ENCODE measurements at regions not wholly inside any gene's neighbourhood (a gene's known extent, or its start where the extent isn't known, plus 50 kb on each side); places are given as distances from the start of the nearest gene placed in this dataset.

- Histone ChIP-seq H3K27me3 (no peaks in the 10 kb centered on the region), H3K9me3 (no peaks in the 10 kb centered on the region), H3K36me3 (no peaks in the 10 kb centered on the region), H3K4me3 (no peak overlapping the region), H3K4me1 (peaks cover 0 to 8% (median 0%) of the 10 kb centered on the region in 9 donors), H3K27ac (no peak overlapping the region)
- TF ChIP-seq CTCF (IDR thresholded peaks at IDR 0.05): no peak
- intact Hi-C loops (cut with DNase I): no loop called here
- no peak for ATAC-seq
- WGBS, 2 donors: 90 to 93% methylated on average over 4 of the region's 4 CpGs
- no peak for DNase-seq
Measured at GRCh38 chr4:17182888-17183287, 284.4 kb upstream of the LDB2 start.

GRCh38 chr4:17174751-17175150, 276.3 kb upstream of the LDB2 start:
- peaks cover 0 to 5% (median 0%) of the 10 kb centered on the region in 9 donors for H3K4me1 ChIP-seq
- H3K36me3 ChIP-seq: no peaks in the 10 kb centered on the region
- no peaks in the 10 kb centered on the region for H3K9me3 ChIP-seq
- TF ChIP-seq CTCF (IDR thresholded peaks at IDR 0.05): no peak
- no peak overlapping the region for H3K4me3 ChIP-seq
- ATAC-seq: peak in 1 of 8 donors; percentile 51
- DNase-seq: no peak
- intact Hi-C loops (cut with DNase I): loop anchor here in 5 of 10 donors (5.0 to 10.0 kb wide), 2 partner anchors 148 to 150 kb away; no protein-coding TSS in a partner anchor
- H3K27me3 ChIP-seq: no peaks in the 10 kb centered on the region
- no peak overlapping the region for H3K27ac ChIP-seq

GRCh38 chr4:17173300-17173699, 274.9 kb upstream of the LDB2 start:
- Histone ChIP-seq H3K36me3 (no peaks in the 10 kb centered on the region), H3K4me1 (peaks cover 0 to 14% (median 1%) of the 10 kb centered on the region in 9 donors), H3K27ac (no peak overlapping the region), H3K4me3 (no peak overlapping the region), H3K27me3 (no peaks in the 10 kb centered on the region), H3K9me3 (no peaks in the 10 kb centered on the region)
- DNase-seq (no peak), ATAC-seq (peak in 5 of 8 donors; percentile 44 to 74 (median 51))
- 53 to 54% methylated on average over 5 of the region's 5 CpGs for WGBS, 2 donors
- TF ChIP-seq CTCF (IDR thresholded peaks at IDR 0.05): peak in 7 of 9 donors; percentile 35 to 60 (median 42)
- intact Hi-C loops (cut with DNase I): loop anchor here in 6 of 10 donors (2.0 to 10.0 kb wide), 3 partner anchors 149 to 154 kb away; no protein-coding TSS in a partner anchor

GRCh38 chr4:17170131-17170530, 271.7 kb upstream of the LDB2 start:
- DNase-seq: no peak
- H3K36me3 ChIP-seq: no peaks in the 10 kb centered on the region
- intact Hi-C loops (cut with DNase I): loop anchor here in 5 of 10 donors (5.0 to 10.0 kb wide), 2 partner anchors 152 to 155 kb away; no protein-coding TSS in a partner anchor
- peaks cover 4 to 42% (median 20%) of the 10 kb centered on the region in 9 donors for H3K4me1 ChIP-seq
- TF ChIP-seq CTCF (IDR thresholded peaks at IDR 0.05): no peak
- H3K27ac ChIP-seq: no peak overlapping the region
- ATAC-seq: no peak
- 67 to 70% methylated on average over 2 of the region's 2 CpGs for WGBS, 2 donors
- no peaks in the 10 kb centered on the region for H3K27me3 ChIP-seq
- no peaks in the 10 kb centered on the region for H3K9me3 ChIP-seq
- no peak overlapping the region for H3K4me3 ChIP-seq

Data from heart right ventricle (tissue), 16 donors.